GM10266 (cell line): ENCODE measurements at regions not wholly inside any gene's neighbourhood (a gene's known extent, or its start where the extent isn't known, plus 50 kb on each side); places are given as distances from the start of the nearest gene placed in this dataset.
"Not testable (repeated sequence)": the region's sequence is repeated elsewhere in the genome, so short reads cannot be mapped to it uniquely, and the experiment has no call there.

ENCODE experiments used
- DNase-seq: peaks from one replicate; pipeline ENCODE4 v3.0.0; 2012; ENCODE audit errors: extremely low spot score
- CTCF ChIP-seq: IDR thresholded peaks from 2 replicates; pipeline ENCODE4 v1.5.1; 2012; ENCODE audit warnings: mild to moderate bottlenecking, low read depth; ENCODE audit not compliant: control insufficient read depth, insufficient read depth; ENCODE audit errors: missing control alignments

GRCh38 chr16:13838401-13839190 is 81.4 kb upstream of the ERCC4 start:
- TF ChIP-seq CTCF = no peak
- DNase-seq = no peak

GRCh38 chr16:13839577-13839976 is 80.4 kb upstream of the ERCC4 start:
- no peak for DNase-seq
- TF ChIP-seq CTCF = no peak

- TF ChIP-seq CTCF = no peak
- no peak for DNase-seq
Measured at GRCh38 chr16:13845232-13845631, 74.7 kb upstream of the ERCC4 start.

- no peak for TF ChIP-seq CTCF
- no peak for DNase-seq
Measured at GRCh38 chr16:13848795-13849194, 71.2 kb upstream of the ERCC4 start.

- DNase-seq = not testable (repeated sequence)
Measured at GRCh38 chr16:13850173-13850572, 69.8 kb upstream of the ERCC4 start.

GRCh38 chr16:13852827-13853226 is 67.1 kb upstream of the ERCC4 start:
- TF ChIP-seq CTCF = no peak
- DNase-seq = no peak

- no peak for TF ChIP-seq CTCF
Measured at GRCh38 chr16:13856398-13856797, 63.6 kb upstream of the ERCC4 start.

More at GRCh38 chr16:13856398-13856797, 63.6 kb upstream of the ERCC4 start:
- no peak for DNase-seq
